Stomach (tissue), 4 donors: ENCODE measurements at regions not wholly inside any gene's neighbourhood (a gene's known extent, or its start where the extent isn't known, plus 50 kb on each side); places are given as distances from the start of the nearest gene placed in this dataset.

Experiments
- POLR2AphosphoS5 ChIP-seq, 3 donors: sonication (generic); formaldehyde crosslinking; IDR thresholded peaks; one replicate each; pipeline ENCODE4 v1.6.1; 2016; ENCODE audit warnings: antibody characterized with exemption in 3 of 3
- TF ChIP-seq, protein P1 (sequence below), 7 experiments: fragments of 450-650 bp in 4 of 7; fragments of 200-600 bp in 3 of 7; sonication (generic) in 3 of 7; IDR thresholded peaks; one replicate each; pipeline ENCODE4 v1.5.1; 2016 to 2019; ENCODE audit warnings: antibody characterized with exemption in 7 of 7, control low read depth in 2 of 7, mild to moderate bottlenecking in 1 of 7

DNA sequence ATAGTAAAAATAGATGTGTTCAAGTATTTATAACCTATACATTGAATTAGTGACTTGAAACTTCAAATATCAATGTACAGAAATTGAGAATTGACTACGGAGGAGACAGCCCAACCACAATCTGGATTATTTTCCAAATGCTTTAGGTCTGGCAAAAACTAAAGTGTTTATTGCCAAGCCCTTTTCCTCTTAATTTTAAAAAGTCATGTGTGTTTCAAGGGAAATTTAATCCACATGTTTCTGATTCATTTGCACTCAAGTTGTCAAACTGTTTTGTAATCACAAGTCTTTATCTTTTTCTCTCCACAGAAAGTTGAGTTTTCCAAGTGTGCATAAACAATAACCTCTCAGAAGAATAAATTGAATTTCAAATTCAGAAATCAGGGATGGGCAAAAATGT, 350.8 kb upstream of the RSPO3 start:
- no peak for TF ChIP-seq POLR2AphosphoS5 (IDR thresholded peaks at IDR 0.05)
- TF ChIP-seq, protein P1, sequence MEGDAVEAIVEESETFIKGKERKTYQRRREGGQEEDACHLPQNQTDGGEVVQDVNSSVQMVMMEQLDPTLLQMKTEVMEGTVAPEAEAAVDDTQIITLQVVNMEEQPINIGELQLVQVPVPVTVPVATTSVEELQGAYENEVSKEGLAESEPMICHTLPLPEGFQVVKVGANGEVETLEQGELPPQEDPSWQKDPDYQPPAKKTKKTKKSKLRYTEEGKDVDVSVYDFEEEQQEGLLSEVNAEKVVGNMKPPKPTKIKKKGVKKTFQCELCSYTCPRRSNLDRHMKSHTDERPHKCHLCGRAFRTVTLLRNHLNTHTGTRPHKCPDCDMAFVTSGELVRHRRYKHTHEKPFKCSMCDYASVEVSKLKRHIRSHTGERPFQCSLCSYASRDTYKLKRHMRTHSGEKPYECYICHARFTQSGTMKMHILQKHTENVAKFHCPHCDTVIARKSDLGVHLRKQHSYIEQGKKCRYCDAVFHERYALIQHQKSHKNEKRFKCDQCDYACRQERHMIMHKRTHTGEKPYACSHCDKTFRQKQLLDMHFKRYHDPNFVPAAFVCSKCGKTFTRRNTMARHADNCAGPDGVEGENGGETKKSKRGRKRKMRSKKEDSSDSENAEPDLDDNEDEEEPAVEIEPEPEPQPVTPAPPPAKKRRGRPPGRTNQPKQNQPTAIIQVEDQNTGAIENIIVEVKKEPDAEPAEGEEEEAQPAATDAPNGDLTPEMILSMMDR (IDR thresholded peaks at IDR 0.05): no peak
